ENCODE measurements at regions not wholly inside any gene's neighbourhood (a gene's known extent, or its start where the extent isn't known, plus 50 kb on each side); places are given as distances from the start of the nearest gene placed in this dataset.

DNA sequence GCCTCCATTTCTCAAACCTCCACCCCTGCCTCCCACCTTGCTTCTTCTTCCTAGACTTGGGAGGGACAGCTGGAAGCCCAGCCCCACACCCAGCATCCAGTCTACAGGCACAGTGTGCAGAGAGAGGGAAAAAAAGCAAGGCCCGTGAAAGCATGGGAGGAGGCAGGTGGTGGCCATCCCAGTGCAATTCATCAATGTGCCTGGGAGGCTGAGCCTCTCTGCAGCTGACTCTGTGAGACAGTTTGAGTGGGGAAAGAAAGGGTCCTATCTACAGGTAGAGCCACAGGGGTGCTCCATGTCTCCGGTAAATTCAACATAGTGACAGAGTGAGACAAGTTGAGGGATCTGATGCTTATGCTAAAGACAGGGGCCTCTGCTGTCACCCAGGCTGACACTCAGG lies 340.6 kb downstream of the DYSF start:
- no peak for TF ChIP-seq EZH2phosphoT487 (IDR thresholded peaks at IDR 0.05; ENCODE audit: insufficient read depth, low read depth)
- no peak for TF ChIP-seq EZH2 (IDR thresholded peaks at IDR 0.05; ENCODE audit: insufficient read depth, poor library complexity, severe bottlenecking)

Measured in GM23248 (cell line).